Mesenchymal stem cell (in vitro differentiated cells and primary cell): ENCODE measurements at regions not wholly inside any gene's neighbourhood (a gene's known extent, or its start where the extent isn't known, plus 50 kb on each side); places are given as distances from the start of the nearest gene placed in this dataset.

Experiments used
- DNase-seq: peaks from one replicate; pipeline ENCODE4 v3.0.0-alpha.2; 2013
- H2AFZ ChIP-seq: one replicate; pipeline ENCODE4 v1.6.1; 2013; ENCODE audit warnings: low read depth, mild to moderate bottlenecking, control low read depth, inconsistent platforms, low read length, moderate library complexity
- H2AK5ac ChIP-seq: 2 replicates; pipeline ENCODE4 v1.6.1; 2013; ENCODE audit warnings: low read length, moderate library complexity, mild to moderate bottlenecking, inconsistent platforms; ENCODE audit not compliant: severe bottlenecking
- H2BK120ac ChIP-seq: one replicate; pipeline ENCODE4 v1.6.1; 2013; ENCODE audit warnings: low read depth, mild to moderate bottlenecking, inconsistent platforms, low read length, moderate library complexity
- H2BK12ac ChIP-seq, 2 experiments: one replicate each; pipeline ENCODE4 v1.6.1; 2013; ENCODE audit warnings: inconsistent platforms in 2 of 2, low read length in 2 of 2, mild to moderate bottlenecking in 2 of 2, moderate library complexity in 2 of 2, control low read depth in 1 of 2
- H2BK15ac ChIP-seq: one replicate; pipeline ENCODE4 v1.6.1; 2013; ENCODE audit warnings: mild to moderate bottlenecking, low read depth, inconsistent platforms; ENCODE audit not compliant: poor library complexity, severe bottlenecking
- H2BK5ac ChIP-seq: 2 replicates; pipeline ENCODE4 v1.6.1; 2013; ENCODE audit warnings: low read depth, mild to moderate bottlenecking, low read length, control low read depth, inconsistent platforms; ENCODE audit not compliant: poor library complexity, severe bottlenecking
- H3K14ac ChIP-seq, 2 experiments: one replicate each; pipeline ENCODE4 v1.6.1; 2013; ENCODE audit warnings: inconsistent platforms in 2 of 2, low read length in 2 of 2, control low read depth in 1 of 2, mild to moderate bottlenecking in 1 of 2, moderate library complexity in 1 of 2
- H3K18ac ChIP-seq, 2 experiments: one replicate each; pipeline ENCODE4 v1.6.1; 2013; ENCODE audit warnings: inconsistent platforms in 2 of 2, low read length in 2 of 2, control low read depth in 1 of 2, low read depth in 1 of 2, mild to moderate bottlenecking in 1 of 2
- H3K23ac ChIP-seq, 2 experiments: one replicate each; pipeline ENCODE4 v1.6.1; 2013; ENCODE audit warnings: inconsistent platforms in 2 of 2, low read length in 2 of 2, mild to moderate bottlenecking in 2 of 2, moderate library complexity in 2 of 2, control low read depth in 1 of 2
- H3K27ac ChIP-seq: 2 replicates; pipeline ENCODE4 v1.5.1; 2013; ENCODE audit warnings: mild to moderate bottlenecking, moderate library complexity, low read length, control low read depth, inconsistent platforms; ENCODE audit not compliant: poor library complexity, severe bottlenecking
- H3K27me3 ChIP-seq, 2 experiments: 2 replicates each; pipeline versions ENCODE4 v1.6.1 to v1.7.0; 2013; ENCODE audit warnings: low read length in 2 of 2, mild to moderate bottlenecking in 2 of 2, moderate library complexity in 2 of 2, control low read depth in 1 of 2, inconsistent platforms in 1 of 2; ENCODE audit not compliant: control insufficient read depth in 1 of 2, insufficient read depth in 1 of 2
- H3K36me3 ChIP-seq, 2 experiments: 2 replicates each; pipeline versions ENCODE4 v1.6.1 to v1.7.0; 2013; ENCODE audit warnings: low read length in 2 of 2, control low read depth in 1 of 2, inconsistent platforms in 1 of 2, low read depth in 1 of 2, mild to moderate bottlenecking in 1 of 2; ENCODE audit not compliant: insufficient read depth in 2 of 2, control insufficient read depth in 1 of 2
- H3K4ac ChIP-seq, 2 experiments: one replicate each; pipeline ENCODE4 v1.6.1; 2013; ENCODE audit warnings: inconsistent platforms in 2 of 2, low read length in 2 of 2, mild to moderate bottlenecking in 2 of 2, moderate library complexity in 2 of 2, control low read depth in 1 of 2, low read depth in 1 of 2
- H3K4me1 ChIP-seq: 2 replicates; pipeline ENCODE4 v1.6.1; 2013; ENCODE audit warnings: low read depth, low read length, control low read depth; ENCODE audit not compliant: control insufficient read depth, insufficient read depth
- H3K4me2 ChIP-seq: 2 replicates; pipeline ENCODE4 v1.6.1; 2013; ENCODE audit warnings: low read length, mild to moderate bottlenecking, inconsistent platforms; ENCODE audit not compliant: poor library complexity, severe bottlenecking
- H3K4me3 ChIP-seq, 2 experiments: 2 replicates each; pipeline versions ENCODE4 v1.5.1 to v1.7.0; 2013; ENCODE audit warnings: low read length in 2 of 2, mild to moderate bottlenecking in 2 of 2, control low read depth in 1 of 2, low read depth in 1 of 2; ENCODE audit not compliant: insufficient read depth in 1 of 2
- H3K79me1 ChIP-seq: replicated peaks from 2 replicates; pipeline ENCODE4 v1.6.1; 2013; ENCODE audit warnings: mild to moderate bottlenecking, control low read depth, low read length, inconsistent platforms; ENCODE audit not compliant: poor library complexity, severe bottlenecking
- H3K9ac ChIP-seq: 2 replicates; pipeline ENCODE4 v1.7.0; 2013; ENCODE audit warnings: mild to moderate bottlenecking, low read length, moderate library complexity
- H3K9me3 ChIP-seq: 2 replicates; pipeline ENCODE4 v1.7.0; 2013; ENCODE audit warnings: mild to moderate bottlenecking, low read length; ENCODE audit not compliant: control insufficient read depth
- H4K8ac ChIP-seq: one replicate; pipeline ENCODE4 v1.6.1; 2013; ENCODE audit warnings: inconsistent platforms, mild to moderate bottlenecking, low read length, moderate library complexity
- H4K91ac ChIP-seq: one replicate; pipeline ENCODE4 v1.6.1; 2013; ENCODE audit warnings: mild to moderate bottlenecking, low read length, inconsistent platforms
- WGBS: methylation state at CpG from one replicate; pipeline ENCODE4 v1.1.7; 2013; ENCODE audit warnings: mixed read lengths; 5-methylcytosine and 5-hydroxymethylcytosine counted together

- Histone ChIP-seq H3K36me3 (no peaks in the 10 kb centered on the region), H3K4me1 (no peaks in the 10 kb centered on the region), H2BK12ac (no peak overlapping the region), H2AK5ac (no peak overlapping the region), H3K27ac (no peak overlapping the region), H3K18ac (no peak overlapping the region), H3K14ac (no peak overlapping the region), H3K27me3 (peaks cover 0 to 10% of the 10 kb centered on the region in 2 experiments), H3K4me3 (peak overlapping the region in 1 of 2 experiments; percentile 44), H3K4ac (no peak overlapping the region), H2BK15ac (no peak overlapping the region), H3K4me2 (no peak overlapping the region), H4K8ac (no peak overlapping the region), H3K9ac (peak overlapping the region; percentile 25), H3K79me1 (no peaks in the 10 kb centered on the region), H4K91ac (no peak overlapping the region), H2BK120ac (no peak overlapping the region), H3K23ac (no peak overlapping the region), H2AFZ (no peak overlapping the region), H2BK5ac (no peak overlapping the region), H3K9me3 (no peaks in the 10 kb centered on the region)
- WGBS: 54% methylated on average over 4 of the region's 7 CpGs
- no peak for DNase-seq
Measured at GRCh38 chr6:115612796-115613479, 447.8 kb downstream of the FRK start.

GRCh38 chr6:115612216-115612615, 448.5 kb downstream of the FRK start:
- Histone ChIP-seq H2BK15ac (no peak overlapping the region), H3K9me3 (no peaks in the 10 kb centered on the region), H3K4me1 (no peaks in the 10 kb centered on the region), H3K27me3 (peaks cover 0 to 10% of the 10 kb centered on the region in 2 experiments), H2BK120ac (no peak overlapping the region), H3K23ac (no peak overlapping the region), H3K79me1 (no peaks in the 10 kb centered on the region), H3K4ac (no peak overlapping the region), H3K27ac (no peak overlapping the region), H4K91ac (no peak overlapping the region), H4K8ac (no peak overlapping the region), H2BK5ac (no peak overlapping the region), H3K4me2 (no peak overlapping the region), H2AFZ (no peak overlapping the region), H3K18ac (no peak overlapping the region), H2BK12ac (no peak overlapping the region), H3K14ac (no peak overlapping the region), H2AK5ac (no peak overlapping the region), H3K4me3 (no peak overlapping the region), H3K9ac (no peak overlapping the region), H3K36me3 (no peaks in the 10 kb centered on the region)
- no peak for DNase-seq
- WGBS: no CpG with 5 or more reads among the region's 1 CpG

DNA sequence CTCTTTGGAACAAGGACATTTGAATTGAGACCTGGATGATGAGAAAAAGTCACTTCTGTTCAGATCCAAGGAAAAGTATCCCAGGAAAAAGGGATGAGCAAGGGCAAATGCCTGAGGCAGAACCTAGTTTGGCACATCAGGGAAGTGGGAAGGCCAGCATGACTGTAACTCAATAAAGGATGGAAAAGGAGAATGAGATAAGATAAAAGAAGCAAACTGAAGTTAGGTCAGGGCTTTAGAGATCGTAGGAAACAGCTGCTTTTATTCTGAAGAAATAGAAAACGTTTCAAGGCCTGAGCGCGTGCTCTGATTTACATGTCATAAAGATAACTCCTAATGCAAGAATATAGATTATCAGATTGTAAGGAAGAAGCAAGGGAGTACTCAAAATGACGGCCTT, 450.0 kb downstream of the FRK start:
- H3K27me3 ChIP-seq: peaks cover 0 to 10% of the 10 kb centered on the region in 2 experiments
- no peak overlapping the region for H4K8ac ChIP-seq
- H3K4ac ChIP-seq: no peak overlapping the region
- no peak overlapping the region for H2BK120ac ChIP-seq
- no peaks in the 10 kb centered on the region for H3K4me1 ChIP-seq
- no peak overlapping the region for H3K27ac ChIP-seq
- no peak overlapping the region for H4K91ac ChIP-seq
- H2AK5ac ChIP-seq: no peak overlapping the region
- no peak overlapping the region for H2AFZ ChIP-seq
- no peak overlapping the region for H3K18ac ChIP-seq
- H3K4me2 ChIP-seq: no peak overlapping the region
- H3K36me3 ChIP-seq: no peaks in the 10 kb centered on the region
- no peak overlapping the region for H2BK12ac ChIP-seq
- H3K9me3 ChIP-seq: no peaks in the 10 kb centered on the region
- H3K9ac ChIP-seq: no peak overlapping the region
- no peak overlapping the region for H2BK15ac ChIP-seq
- no peak overlapping the region for H3K23ac ChIP-seq
- WGBS: 86% methylated on average over 4 of the region's 5 CpGs
- H3K79me1 ChIP-seq: no peaks in the 10 kb centered on the region
- no peak overlapping the region for H3K14ac ChIP-seq
- no peak for DNase-seq
- H2BK5ac ChIP-seq: no peak overlapping the region
- H3K4me3 ChIP-seq: no peak overlapping the region

GRCh38 chr6:115609111-115609510, 451.6 kb downstream of the FRK start:
- H3K9me3 ChIP-seq: no peaks in the 10 kb centered on the region
- H2AK5ac ChIP-seq: no peak overlapping the region
- H3K9ac ChIP-seq: no peak overlapping the region
- H4K8ac ChIP-seq: no peak overlapping the region
- no peak overlapping the region for H2BK5ac ChIP-seq
- H3K27ac ChIP-seq: no peak overlapping the region
- H2AFZ ChIP-seq: no peak overlapping the region
- H3K4ac ChIP-seq: no peak overlapping the region
- no peak overlapping the region for H2BK15ac ChIP-seq
- no peaks in the 10 kb centered on the region for H3K36me3 ChIP-seq
- no peak overlapping the region for H3K14ac ChIP-seq
- no peak overlapping the region for H3K4me2 ChIP-seq
- no peak overlapping the region for H3K4me3 ChIP-seq
- no peaks in the 10 kb centered on the region for H3K79me1 ChIP-seq
- DNase-seq: no peak
- H3K18ac ChIP-seq: no peak overlapping the region
- H3K23ac ChIP-seq: no peak overlapping the region
- H2BK12ac ChIP-seq: no peak overlapping the region
- no peaks in the 10 kb centered on the region for H3K4me1 ChIP-seq
- peaks cover 0 to 10% of the 10 kb centered on the region in 2 experiments for H3K27me3 ChIP-seq
- H4K91ac ChIP-seq: no peak overlapping the region
- 86% methylated on average over 4 of the region's 4 CpGs for WGBS
- no peak overlapping the region for H2BK120ac ChIP-seq
